Fibroblast of lung (primary cell): ENCODE measurements at regions not wholly inside any gene's neighbourhood (a gene's known extent, or its start where the extent isn't known, plus 50 kb on each side); places are given as distances from the start of the nearest gene placed in this dataset.

Experiments used
- EZH2 ChIP-seq: IDR thresholded peaks from 2 replicates; pipeline ENCODE4 v1.5.1; 2012; ENCODE audit warnings: low read length, control low read depth, mild to moderate bottlenecking; ENCODE audit errors: missing control alignments
- TF ChIP-seq, protein P1 (sequence below), 2 donors: IDR thresholded peaks in 1 of 2; conservative IDR thresholded peaks in 1 of 2; 1 replicate in 1 of 2; 2 replicates in 1 of 2; pipeline ENCODE4 v1.5.1; 2011 to 2012; ENCODE audit warnings: low read length in 2 of 2, control low read depth in 1 of 2, inconsistent platforms in 1 of 2, low read depth in 1 of 2, mild to moderate bottlenecking in 1 of 2

DNA sequence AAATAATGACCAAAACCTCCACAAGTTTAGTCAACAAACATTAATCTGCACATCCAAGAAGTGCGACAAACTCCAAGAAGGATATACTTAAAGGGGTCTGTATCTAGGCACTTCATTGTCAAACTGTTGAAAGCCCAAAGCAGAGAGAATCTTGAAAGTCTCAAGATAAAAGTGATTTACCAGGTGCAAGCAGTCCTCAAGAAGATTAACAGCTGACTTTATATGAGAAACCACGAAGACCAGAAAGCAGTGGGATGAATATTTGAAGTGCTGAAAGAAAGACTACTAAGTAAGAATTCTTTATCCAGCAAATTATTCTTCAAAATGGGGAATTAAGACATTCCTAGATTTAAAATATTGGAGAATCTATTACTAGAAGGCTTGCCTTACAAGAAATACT lies 58.4 kb upstream of the BLCAP start:
- no peak for TF ChIP-seq EZH2
- TF ChIP-seq, protein P1, sequence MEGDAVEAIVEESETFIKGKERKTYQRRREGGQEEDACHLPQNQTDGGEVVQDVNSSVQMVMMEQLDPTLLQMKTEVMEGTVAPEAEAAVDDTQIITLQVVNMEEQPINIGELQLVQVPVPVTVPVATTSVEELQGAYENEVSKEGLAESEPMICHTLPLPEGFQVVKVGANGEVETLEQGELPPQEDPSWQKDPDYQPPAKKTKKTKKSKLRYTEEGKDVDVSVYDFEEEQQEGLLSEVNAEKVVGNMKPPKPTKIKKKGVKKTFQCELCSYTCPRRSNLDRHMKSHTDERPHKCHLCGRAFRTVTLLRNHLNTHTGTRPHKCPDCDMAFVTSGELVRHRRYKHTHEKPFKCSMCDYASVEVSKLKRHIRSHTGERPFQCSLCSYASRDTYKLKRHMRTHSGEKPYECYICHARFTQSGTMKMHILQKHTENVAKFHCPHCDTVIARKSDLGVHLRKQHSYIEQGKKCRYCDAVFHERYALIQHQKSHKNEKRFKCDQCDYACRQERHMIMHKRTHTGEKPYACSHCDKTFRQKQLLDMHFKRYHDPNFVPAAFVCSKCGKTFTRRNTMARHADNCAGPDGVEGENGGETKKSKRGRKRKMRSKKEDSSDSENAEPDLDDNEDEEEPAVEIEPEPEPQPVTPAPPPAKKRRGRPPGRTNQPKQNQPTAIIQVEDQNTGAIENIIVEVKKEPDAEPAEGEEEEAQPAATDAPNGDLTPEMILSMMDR (conservative IDR thresholded peaks at IDR 0.05 in 1 of 2, IDR thresholded peaks at IDR 0.05 in 1 of 2; ENCODE audit: low read depth in 1 of 2, low read length in 2 of 2) = no peak
